ENCODE measurements at regions not wholly inside any gene's neighbourhood (a gene's known extent, or its start where the extent isn't known, plus 50 kb on each side); places are given as distances from the start of the nearest gene placed in this dataset.

- intact Hi-C loops (cut with DNase I) = no loop called here
- TF ChIP-seq POLR2A (IDR thresholded peaks at IDR 0.05; ENCODE audit: low read depth) = no peak
- Histone ChIP-seq H3K27ac (replicated peaks in 1 of 4) (no peak overlapping the region), H3K9me3 (no peaks in the 10 kb centered on the region), H3K4me3 (no peak overlapping the region), H3K27me3 (no peaks in the 10 kb centered on the region), H3K4me1 (no peaks in the 10 kb centered on the region), H3K36me3 (no peaks in the 10 kb centered on the region)
- 74% methylated on average over 6 of the region's 6 CpGs for WGBS
- DNase-seq (ENCODE audit: extremely low spot score) = no peak
Observed at GRCh38 chr2:139367416-139367815, 587.2 kb upstream of the NXPH2 start.

DNA sequence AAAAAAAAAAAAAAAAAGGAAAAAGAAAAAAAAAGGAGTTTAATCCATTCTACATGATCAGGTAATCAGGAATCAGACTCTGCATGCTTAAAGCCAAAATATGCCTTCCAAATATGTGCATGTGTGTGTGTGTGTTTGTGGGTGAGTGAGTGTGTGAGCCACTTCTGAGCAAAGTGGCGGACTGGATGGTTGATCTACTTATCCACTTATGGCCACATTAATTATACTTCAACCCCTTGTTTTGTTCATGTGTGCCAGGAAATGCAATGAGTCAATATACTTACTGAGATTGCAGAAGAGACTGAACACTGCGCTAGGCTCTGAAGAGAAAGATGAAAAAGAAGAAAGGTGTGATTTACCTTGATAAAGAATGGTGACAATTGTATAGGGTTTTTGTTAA, 586.5 kb upstream of the NXPH2 start:
- H3K9me3 ChIP-seq = no peaks in the 10 kb centered on the region
- H3K27me3 ChIP-seq = no peaks in the 10 kb centered on the region
- no peaks in the 10 kb centered on the region for H3K36me3 ChIP-seq
- 89% methylated on average over 2 of the region's 2 CpGs for WGBS
- H3K4me1 ChIP-seq = no peaks in the 10 kb centered on the region
- no peak for DNase-seq (ENCODE audit: extremely low spot score)
- intact Hi-C loops (cut with DNase I) = no loop called here
- H3K4me3 ChIP-seq = no peak overlapping the region
- no peak overlapping the region for H3K27ac ChIP-seq (replicated peaks in 1 of 4)
- TF ChIP-seq, protein P1, sequence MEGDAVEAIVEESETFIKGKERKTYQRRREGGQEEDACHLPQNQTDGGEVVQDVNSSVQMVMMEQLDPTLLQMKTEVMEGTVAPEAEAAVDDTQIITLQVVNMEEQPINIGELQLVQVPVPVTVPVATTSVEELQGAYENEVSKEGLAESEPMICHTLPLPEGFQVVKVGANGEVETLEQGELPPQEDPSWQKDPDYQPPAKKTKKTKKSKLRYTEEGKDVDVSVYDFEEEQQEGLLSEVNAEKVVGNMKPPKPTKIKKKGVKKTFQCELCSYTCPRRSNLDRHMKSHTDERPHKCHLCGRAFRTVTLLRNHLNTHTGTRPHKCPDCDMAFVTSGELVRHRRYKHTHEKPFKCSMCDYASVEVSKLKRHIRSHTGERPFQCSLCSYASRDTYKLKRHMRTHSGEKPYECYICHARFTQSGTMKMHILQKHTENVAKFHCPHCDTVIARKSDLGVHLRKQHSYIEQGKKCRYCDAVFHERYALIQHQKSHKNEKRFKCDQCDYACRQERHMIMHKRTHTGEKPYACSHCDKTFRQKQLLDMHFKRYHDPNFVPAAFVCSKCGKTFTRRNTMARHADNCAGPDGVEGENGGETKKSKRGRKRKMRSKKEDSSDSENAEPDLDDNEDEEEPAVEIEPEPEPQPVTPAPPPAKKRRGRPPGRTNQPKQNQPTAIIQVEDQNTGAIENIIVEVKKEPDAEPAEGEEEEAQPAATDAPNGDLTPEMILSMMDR (IDR thresholded peaks at IDR 0.05) = no peak
- TF ChIP-seq POLR2A (IDR thresholded peaks at IDR 0.05; ENCODE audit: low read depth) (no peak), POLR2AphosphoS5 (IDR thresholded peaks at IDR 0.05) (no peak), EP300 (IDR thresholded peaks at IDR 0.05) (no peak)

DNA sequence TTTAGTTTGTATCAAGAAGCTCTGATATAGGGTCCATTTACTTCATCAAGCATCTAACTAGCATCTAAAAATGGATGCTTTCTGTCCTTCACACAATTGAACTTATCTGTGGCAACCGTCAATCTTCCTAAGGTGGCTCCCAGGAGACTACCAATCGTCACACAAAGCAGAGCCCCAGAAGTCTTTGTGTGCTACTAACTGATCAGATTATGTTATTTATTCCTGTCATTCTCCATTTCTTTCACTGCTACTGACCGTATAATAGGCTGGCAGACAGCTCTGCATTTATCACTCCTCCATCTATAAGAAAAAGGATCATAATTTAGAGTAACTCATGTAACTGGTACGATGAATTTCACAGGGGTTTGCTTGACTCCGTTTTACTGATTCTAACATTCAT, 585.0 kb upstream of the NXPH2 start:
- Histone ChIP-seq H3K36me3 (no peaks in the 10 kb centered on the region), H3K4me3 (no peak overlapping the region), H3K9me3 (no peaks in the 10 kb centered on the region), H3K27ac (replicated peaks in 1 of 4) (no peak overlapping the region), H3K27me3 (no peaks in the 10 kb centered on the region), H3K4me1 (no peaks in the 10 kb centered on the region)
- TF ChIP-seq POLR2AphosphoS5 (IDR thresholded peaks at IDR 0.05) (no peak), POLR2A (IDR thresholded peaks at IDR 0.05; ENCODE audit: low read depth) (no peak), EP300 (IDR thresholded peaks at IDR 0.05) (no peak)
- TF ChIP-seq, protein P1 (IDR thresholded peaks at IDR 0.05) = no peak
- DNase-seq (ENCODE audit: extremely low spot score) = no peak
- WGBS = 82% methylated on average over 5 of the region's 5 CpGs
- intact Hi-C loops (cut with DNase I) = no loop called here

GRCh38 chr2:139360654-139361053, 580.5 kb upstream of the NXPH2 start:
- 58% methylated on average over 1 of the region's 1 CpG for WGBS
- no peaks in the 10 kb centered on the region for H3K36me3 ChIP-seq
- intact Hi-C loops (cut with DNase I) = no loop called here

GRCh38 chr2:139359818-139360217, 579.6 kb upstream of the NXPH2 start:
- 42% methylated on average over 1 of the region's 1 CpG for WGBS
- intact Hi-C loops (cut with DNase I) = no loop called here
- H3K27me3 ChIP-seq = no peaks in the 10 kb centered on the region
- H3K4me3 ChIP-seq = no peak overlapping the region
- no peaks in the 10 kb centered on the region for H3K9me3 ChIP-seq
- no peaks in the 10 kb centered on the region for H3K4me1 ChIP-seq
- no peak for DNase-seq (ENCODE audit: extremely low spot score)
- no peak for TF ChIP-seq POLR2A (IDR thresholded peaks at IDR 0.05; ENCODE audit: low read depth)
- no peak for TF ChIP-seq POLR2AphosphoS5 (IDR thresholded peaks at IDR 0.05)
- TF ChIP-seq EP300 (IDR thresholded peaks at IDR 0.05) = no peak
- TF ChIP-seq, protein P1 (IDR thresholded peaks at IDR 0.05) = no peak
- no peaks in the 10 kb centered on the region for H3K36me3 ChIP-seq
- H3K27ac ChIP-seq (replicated peaks in 1 of 4) = no peak overlapping the region

More at GRCh38 chr2:139360654-139361053, 580.5 kb upstream of the NXPH2 start:
- no peaks in the 10 kb centered on the region for H3K4me1 ChIP-seq
- H3K27me3 ChIP-seq = no peaks in the 10 kb centered on the region
- DNase-seq (ENCODE audit: extremely low spot score) = no peak
- no peak overlapping the region for H3K4me3 ChIP-seq
- no peak overlapping the region for H3K27ac ChIP-seq (replicated peaks in 1 of 4)
- TF ChIP-seq POLR2AphosphoS5 (IDR thresholded peaks at IDR 0.05) (no peak), POLR2A (IDR thresholded peaks at IDR 0.05; ENCODE audit: low read depth) (no peak), EP300 (IDR thresholded peaks at IDR 0.05) (no peak)
- TF ChIP-seq, protein P1 (IDR thresholded peaks at IDR 0.05) = no peak
- no peaks in the 10 kb centered on the region for H3K9me3 ChIP-seq

Data from esophagus muscularis mucosa (tissue), 4 donors.